ENCODE measurements at regions not wholly inside any gene's neighbourhood (a gene's known extent, or its start where the extent isn't known, plus 50 kb on each side); places are given as distances from the start of the nearest gene placed in this dataset.

- no peak for DNase-seq
These were observed 154.5 kb upstream of the C1orf87 start for GRCh38 chr1:60228041-60228491.

GRCh38 chr1:60227601-60228000, 154.0 kb upstream of the C1orf87 start:
- DNase-seq, result no peak

GRCh38 chr1:60225486-60225885, 151.9 kb upstream of the C1orf87 start:
- DNase-seq, result no peak

- no peak for DNase-seq
These were observed 151.0 kb upstream of the C1orf87 start for GRCh38 chr1:60224523-60224922.

GRCh38 chr1:60223158-60223557, 149.6 kb upstream of the C1orf87 start:
- DNase-seq, result no peak

- no peak for DNase-seq
These were observed 149.0 kb upstream of the C1orf87 start for GRCh38 chr1:60222360-60223115.

- DNase-seq, result no peak
These were observed 139.7 kb upstream of the C1orf87 start for GRCh38 chr1:60213253-60213652.

GRCh38 chr1:60196026-60196425, 122.5 kb upstream of the C1orf87 start:
- no peak for DNase-seq

- no peak for DNase-seq
These were observed 112.1 kb upstream of the C1orf87 start for GRCh38 chr1:60185684-60186083.

GRCh38 chr1:60184521-60184920, 111.0 kb upstream of the C1orf87 start:
- no peak for DNase-seq

GRCh38 chr1:60173729-60174505, 100.3 kb upstream of the C1orf87 start:
- DNase-seq, result no peak

GRCh38 chr1:60173006-60173405, 99.4 kb upstream of the C1orf87 start:
- DNase-seq, result no peak

GRCh38 chr1:60171801-60172200, 98.2 kb upstream of the C1orf87 start:
- DNase-seq, result no peak

GRCh38 chr1:60170709-60171108, 97.1 kb upstream of the C1orf87 start:
- no peak for DNase-seq

- DNase-seq, result no peak
These were observed 95.6 kb upstream of the C1orf87 start for GRCh38 chr1:60169206-60169605.

- no peak for DNase-seq
These were observed 89.4 kb upstream of the C1orf87 start for GRCh38 chr1:60162936-60163335.

GRCh38 chr1:60160141-60160540, 86.6 kb upstream of the C1orf87 start:
- DNase-seq, result no peak

- no peak for DNase-seq
These were observed 82.8 kb upstream of the C1orf87 start for GRCh38 chr1:60156371-60156770.

GRCh38 chr1:60153961-60154360, 80.4 kb upstream of the C1orf87 start:
- DNase-seq, result no peak

GRCh38 chr1:60152891-60153290, 79.3 kb upstream of the C1orf87 start:
- no peak for DNase-seq

- no peak for DNase-seq
These were observed 77.7 kb upstream of the C1orf87 start for GRCh38 chr1:60151311-60151710.

- DNase-seq, result peak; percentile 36
These were observed 75.7 kb upstream of the C1orf87 start for GRCh38 chr1:60149251-60149650.

GRCh38 chr1:60146884-60147283, 73.3 kb upstream of the C1orf87 start:
- no peak for DNase-seq

GRCh38 chr1:60145771-60146170, 72.2 kb upstream of the C1orf87 start:
- no peak for DNase-seq
